ENCODE measurements at regions not wholly inside any gene's neighbourhood (a gene's known extent, or its start where the extent isn't known, plus 50 kb on each side); places are given as distances from the start of the nearest gene placed in this dataset.

DNA sequence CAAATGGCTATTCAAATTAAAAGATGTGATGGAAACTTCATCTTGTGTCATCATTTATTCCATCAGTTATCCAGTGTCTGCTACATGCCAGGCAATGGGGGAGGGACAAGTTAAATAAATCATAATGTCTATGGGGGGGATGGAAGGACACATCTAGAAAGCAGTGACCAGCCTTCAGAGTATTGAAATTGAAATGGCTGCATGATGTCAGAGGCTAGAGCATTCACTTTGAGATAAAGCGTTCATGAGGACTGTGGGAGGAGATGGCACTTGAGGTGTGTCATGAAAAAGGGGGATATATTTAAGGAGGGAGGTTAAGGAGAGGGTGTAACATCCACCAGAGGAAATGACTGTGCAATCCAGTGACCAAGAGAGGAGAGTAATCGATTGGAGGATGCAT is 50.6 kb downstream of the SLIT2 start:
- DNase-seq, result no peak

DNA sequence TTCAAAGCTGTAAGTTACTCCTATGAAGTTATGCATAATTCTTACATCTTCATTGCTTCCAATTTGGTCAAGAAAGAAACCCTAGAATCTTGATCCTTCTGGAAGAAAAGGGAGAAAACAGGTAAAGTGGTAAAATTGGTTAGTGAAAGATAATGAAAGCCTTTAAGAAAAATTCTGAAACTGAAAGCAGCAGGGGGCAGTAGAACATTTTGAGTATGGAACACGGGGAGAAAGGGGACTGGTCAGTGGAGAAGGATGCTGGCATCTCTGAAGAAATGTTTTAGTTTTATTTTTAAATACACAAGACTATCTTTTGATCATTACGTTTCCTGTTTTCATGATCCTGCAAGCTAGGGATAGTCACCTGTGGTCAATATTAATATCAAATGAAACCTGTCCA is 54.3 kb downstream of the SLIT2 start:
- DNase-seq, result no peak

DNA sequence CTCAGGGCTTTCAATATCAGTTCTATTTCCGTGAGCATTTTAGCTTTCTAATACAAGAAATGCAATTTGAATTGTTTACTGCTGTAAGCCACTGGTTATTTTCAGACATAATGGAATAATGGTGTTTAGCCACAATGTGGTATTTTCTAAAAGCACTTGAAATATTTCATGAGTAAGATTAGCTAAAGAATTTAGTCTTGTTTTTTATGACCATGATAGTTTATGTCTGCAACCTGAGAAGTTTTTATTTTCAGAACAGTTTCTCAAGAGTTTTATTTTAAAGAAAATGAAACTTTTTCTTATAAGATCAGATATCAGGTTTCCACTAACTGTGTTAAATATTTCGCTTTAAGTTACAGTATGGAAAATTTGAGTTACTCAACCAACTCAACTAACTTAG is 60.2 kb downstream of the SLIT2 start:
- no peak for DNase-seq

DNA sequence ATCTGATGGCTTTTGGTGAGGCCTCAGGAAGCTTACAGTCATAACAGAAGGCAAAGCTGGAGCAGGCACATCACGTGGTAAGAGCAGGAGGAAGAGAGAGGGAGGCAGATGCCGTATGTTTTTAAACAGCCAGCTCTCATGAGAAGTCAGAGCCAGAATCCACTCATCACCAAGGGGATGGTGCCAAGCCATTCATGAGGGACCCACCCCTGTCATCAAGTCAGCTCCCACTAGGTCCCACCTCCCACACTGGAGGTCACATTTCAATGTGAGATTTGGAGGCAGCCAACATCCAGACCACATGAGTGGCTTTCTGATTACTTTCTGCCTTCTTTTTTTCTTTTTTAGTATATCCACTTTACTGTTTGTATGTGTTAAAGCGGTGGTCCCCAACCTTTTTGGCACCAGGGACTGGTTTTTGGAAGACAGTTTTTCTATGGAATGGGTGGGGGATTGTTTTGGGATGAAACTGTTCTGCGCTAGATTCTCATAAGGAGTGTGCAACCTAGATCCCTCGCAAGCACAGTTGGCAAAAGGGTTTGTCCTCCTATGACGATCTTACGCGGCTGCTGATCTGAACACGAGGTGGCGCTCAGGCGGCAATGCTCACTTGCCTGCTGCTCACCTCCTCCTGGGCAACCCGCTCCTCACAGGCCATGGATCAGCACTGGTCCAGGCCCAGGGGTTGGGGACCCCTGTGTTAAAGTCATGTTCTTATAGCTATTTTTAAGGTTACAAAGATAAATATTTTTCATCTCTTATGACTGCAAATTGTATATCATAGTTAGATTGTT is 61.7 kb downstream of the SLIT2 start:
- peak; percentile 4 for DNase-seq

DNA sequence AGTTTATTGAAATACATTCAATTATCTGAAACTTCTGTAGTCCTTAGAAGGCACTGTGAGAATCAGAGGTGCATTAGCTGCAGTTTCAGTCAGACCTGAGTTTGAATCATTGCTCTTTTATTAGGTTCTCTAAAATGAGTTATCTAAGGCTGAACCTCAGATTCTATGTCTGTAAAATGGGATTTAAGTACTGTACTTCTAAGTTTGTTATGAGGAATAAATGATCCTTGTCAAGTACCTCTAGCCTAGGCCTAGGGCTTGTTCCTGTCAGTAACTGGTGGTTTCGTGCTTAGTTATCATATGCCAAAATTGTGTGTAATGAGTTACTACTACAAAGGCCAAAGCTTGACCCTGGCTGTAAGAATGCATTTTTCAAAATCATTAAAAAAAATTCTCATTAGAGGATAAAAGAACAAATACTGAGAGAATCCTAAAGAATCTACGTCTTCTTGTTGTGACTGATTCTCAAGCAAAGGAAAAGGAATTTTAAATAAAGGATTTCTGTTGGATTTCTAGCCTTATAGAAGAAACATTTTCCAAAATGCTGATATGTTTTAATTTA is 65.8 kb downstream of the SLIT2 start:
- no peak for DNase-seq

DNA sequence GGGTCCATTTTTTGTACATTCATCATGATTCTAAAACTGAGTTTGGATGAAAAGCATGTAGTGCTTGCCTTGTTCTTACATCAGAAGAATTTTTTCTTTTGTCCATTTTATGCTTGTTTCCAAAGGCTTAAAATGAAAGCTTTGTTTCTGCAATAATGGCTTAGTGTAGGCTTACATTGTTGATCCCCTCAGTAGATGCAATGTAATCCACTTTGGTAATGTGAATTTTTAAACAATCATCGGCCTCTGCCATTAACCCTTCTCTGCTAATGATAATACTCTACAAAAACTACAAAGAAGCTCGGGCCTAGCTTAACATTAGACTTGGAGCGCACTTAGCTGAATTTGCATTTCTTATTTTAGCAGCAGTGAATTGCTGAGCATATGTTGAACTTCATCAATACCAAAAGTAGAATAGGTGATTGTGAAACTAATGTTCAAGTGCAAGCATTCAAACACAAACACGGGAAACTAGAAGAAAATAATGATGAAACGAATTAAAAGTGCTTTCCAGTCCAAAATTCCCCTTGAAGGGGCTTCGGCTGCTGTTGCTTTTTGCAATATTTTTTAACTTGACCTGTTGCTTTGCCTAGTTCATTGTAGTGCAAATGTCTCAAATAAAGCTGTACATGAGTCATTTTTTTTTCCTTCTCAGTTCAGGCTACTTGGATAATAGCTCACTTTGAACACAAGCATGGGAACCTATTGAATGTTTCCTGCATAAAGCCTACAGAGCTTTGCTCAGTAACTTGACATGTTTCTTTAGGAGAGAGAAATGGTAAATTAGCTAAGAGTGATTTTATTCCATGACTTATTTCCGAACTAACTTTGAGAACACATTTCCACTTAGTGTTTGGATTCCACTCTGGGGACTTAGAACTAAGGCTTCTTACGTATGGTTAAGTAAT is 66.5 kb downstream of the SLIT2 start:
- no peak for DNase-seq

DNA sequence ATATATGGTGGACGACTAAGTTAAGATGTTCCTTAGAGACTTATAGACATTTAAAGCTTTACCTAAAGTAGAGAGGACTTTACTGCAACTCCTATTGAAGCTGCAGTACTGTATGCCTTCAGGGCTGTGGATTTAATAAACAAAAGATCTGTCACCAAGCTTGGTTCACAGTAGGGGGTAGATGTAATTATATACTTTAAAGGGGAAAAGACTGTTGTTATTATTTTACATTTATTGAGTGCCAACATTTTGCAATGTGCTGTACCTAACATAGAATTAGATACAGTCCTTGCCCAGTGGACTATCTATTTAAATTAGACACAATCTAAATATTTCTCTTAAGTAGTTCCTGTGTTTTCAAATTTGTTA is 67.2 kb downstream of the SLIT2 start:
- DNase-seq, result no peak

DNA sequence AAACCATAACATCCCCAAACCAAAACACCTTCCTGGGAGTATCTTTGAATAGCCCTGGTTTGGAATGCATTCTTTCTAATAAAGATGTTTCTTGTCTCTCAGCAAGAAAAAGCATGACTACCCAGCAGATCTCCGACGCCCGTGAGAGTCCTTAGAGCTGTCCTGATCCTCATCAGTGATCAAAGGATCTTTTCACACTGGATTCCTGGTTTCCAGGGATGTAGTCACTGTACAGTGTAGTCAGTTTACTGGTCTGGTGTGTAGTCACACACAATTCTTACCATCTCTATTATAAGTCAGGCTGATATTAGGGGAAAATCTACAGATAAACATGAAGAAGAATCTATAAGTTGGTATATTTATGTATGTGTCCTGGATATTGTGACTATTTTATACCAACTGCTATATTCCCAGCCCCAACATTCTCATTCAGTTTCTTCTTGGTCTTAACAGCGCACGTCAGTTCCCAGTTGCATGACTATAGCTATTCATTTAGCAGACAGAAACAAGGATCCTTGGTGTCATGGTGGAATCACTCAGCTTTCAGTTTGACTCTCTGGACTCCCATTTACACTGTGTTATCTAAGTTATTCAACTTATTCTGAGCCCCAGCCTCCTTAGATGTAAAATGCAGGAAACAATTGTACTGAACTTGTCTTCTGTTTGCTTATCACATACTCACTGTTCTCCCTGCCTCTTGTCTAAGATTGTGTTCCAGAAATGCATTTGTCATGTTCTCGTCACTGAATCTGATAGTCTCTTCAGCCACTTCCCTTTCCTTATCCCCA is 68.3 kb downstream of the SLIT2 start:
- DNase-seq, result no peak

DNA sequence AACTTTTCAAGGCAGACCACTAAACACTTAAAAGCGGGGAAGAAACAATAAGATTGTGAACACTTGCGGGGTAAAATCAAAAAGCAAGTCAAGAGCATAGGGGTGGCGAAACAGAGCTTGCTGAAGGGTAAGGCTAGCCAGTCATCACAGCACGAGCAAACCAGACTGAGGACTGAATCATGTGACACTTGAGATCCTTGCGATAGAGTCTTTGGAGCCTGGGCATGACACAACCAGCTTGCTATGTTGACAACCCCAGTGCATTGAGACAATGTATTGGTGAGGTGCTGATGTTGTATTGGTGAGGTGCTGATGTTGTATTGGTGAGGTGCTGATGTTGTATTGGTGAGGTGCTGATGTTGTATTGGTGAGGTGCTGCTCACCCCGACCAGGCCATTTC is 72.3 kb downstream of the SLIT2 start:
- no peak for DNase-seq

DNA sequence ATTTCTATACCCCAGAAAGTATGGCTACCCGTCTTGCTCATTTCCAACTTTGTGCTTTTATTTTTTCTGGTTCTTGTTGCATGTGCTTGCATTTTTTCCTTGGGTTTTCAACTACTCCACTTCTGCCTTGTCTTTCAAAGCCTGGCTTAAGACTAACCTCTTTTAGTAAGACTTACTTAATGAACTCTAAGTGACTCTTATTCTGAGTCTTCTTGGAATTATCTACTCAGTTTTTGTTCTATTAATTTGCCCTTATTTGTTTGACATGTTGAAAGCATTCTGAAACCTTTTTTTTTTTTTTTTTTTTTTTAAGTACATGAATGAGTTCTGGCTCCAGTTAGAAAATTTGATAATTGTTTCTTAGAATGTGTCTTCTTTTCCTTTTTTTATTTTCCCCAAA is 74.8 kb downstream of the SLIT2 start:
- DNase-seq, result no peak

DNA sequence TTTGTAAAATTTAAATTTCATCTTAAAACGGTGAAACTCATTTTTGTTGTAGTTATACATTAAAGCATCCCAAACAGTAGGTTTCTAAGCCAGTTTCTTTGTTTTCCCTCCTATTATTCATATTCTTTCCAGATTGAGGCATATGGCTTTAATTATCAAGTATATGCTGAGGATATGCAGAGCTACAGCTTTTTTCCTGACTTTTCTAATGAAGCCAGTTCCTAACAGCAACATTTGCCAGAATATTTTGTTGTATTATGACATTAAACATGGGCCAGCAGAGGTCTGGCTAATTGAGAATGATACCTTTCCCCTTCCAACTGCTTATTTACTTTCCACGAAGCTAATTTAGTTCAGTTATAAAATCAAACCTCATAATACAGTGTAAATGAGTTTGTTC is 75.3 kb downstream of the SLIT2 start:
- DNase-seq, result no peak

DNA sequence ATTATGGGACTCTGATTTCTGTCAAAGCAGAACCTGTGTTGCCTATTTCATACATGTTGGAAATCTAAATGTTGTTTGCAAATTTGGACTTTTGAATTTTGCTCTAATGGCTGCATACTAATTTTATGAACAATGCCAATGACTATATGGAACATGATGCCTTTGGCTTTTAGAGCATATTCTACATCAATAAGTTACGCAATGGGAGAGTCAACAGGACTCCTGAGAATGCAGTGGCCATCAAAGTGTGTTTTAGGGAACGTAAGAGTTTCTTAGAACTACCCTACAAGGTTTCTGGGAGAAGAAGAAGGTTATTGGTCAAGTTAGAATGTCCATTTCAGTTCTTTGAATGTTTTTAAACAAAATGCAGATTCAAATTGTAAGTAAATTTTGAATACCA is 76.1 kb downstream of the SLIT2 start:
- no peak for DNase-seq

DNA sequence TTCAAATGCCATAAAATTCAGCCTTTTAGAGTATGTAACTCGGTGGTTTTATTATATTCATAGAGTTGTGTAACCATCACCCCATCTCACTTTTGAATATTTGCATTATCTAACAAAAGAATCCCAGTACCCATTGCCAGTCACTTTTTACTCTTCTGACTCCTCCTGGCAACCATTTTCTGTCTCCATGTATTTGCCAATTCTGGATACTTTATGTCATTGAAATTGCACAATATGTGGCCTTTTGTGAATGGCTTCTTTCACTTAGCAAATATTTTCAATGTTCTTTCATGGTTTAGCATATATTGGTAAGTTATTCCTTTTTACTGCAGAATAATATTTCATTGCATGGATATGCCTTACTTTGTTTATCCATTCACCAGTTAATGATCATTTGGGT is 79.9 kb downstream of the SLIT2 start:
- no peak for DNase-seq

DNA sequence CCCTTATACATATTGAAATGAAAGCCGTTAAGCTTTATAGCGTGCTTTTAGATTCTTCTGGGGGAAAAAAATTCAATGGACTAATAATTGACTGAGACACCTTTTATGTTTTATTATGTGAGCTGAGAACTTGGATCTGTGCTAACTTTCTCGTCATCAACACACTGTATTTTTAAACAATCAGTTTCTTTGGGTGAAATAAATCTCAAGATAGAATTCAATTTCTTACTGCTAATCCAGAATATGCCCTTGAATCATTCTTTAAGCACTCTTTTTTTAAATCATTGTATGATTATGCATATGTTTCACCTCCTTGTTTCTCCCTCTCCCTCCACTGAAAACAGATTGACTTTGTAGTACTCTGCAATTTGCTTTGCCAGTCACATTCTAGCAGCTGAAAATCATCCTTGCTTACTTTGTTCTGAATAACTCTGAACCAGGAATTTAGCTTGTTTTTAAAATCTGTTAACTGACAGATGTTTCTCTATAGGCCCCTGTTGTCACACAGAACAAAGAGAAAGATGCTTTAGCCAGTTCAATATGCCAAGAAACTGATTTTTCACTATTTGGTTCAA is 81.5 kb downstream of the SLIT2 start:
- no peak for DNase-seq

DNA sequence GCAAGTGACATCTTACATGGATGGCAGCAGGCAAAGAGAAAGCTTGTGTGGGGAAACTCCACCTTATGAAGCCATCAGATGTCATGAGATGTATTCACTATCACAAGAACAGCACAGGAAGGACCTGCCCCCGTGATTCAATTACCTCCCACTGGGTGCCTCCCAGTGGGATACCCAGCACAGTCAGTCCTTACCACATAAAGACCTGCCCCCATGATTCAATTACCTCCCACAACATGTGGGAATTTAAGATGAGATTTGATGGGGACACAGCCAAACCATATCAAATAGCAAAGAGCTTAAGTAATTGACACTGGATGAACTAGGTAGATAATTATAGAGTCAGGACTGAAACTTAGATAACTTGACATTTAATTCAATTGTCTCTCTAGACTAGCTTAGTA is 85.6 kb downstream of the SLIT2 start:
- no peak for DNase-seq

DNA sequence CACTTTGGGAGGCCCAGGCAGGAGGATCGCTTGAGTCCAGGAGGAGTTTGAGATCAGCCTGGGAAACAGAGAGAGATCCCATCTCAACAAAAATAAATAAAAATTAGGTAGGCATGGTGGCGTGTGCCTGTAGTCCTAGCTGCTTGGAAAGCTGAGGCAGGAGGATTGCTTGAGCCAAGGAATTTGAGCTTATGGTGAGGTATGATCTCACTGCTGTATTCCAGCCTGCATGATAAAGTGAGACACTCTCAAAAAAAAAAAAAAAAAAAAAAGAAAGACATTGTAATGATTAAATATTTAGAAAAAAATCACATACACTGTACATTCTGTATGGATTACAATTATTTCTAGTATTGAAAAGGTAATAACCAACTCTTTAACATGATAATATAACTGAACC is 87.1 kb downstream of the SLIT2 start:
- DNase-seq, result no peak

DNA sequence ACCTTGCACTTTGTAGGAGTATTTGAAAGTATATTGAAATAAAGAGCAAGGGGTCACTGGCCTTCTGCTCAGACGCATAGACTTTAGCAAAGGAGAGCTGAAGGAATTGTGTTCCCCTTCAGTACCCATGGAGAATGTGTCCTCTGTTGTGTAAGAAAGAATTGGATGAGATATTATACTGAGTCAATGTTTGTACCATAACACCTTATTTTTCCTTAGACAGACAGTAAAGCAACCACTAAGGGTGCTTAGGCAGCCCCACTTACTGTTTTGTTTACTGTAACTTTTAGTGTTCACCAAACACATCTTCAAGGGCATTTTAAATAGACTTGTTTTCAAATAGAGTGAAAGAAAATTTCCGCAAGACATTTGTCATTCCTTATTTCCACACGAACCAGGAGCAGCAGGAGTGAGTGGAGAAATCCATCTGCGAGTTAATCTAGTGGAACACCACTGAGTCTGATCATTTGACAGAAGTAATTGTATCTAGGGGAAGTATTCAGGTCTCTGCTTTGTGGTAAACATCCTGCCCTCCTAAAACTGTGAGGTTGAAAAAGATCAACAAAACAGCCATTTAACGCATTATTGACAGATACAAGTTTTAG is 89.5 kb downstream of the SLIT2 start:
- DNase-seq, result no peak

DNA sequence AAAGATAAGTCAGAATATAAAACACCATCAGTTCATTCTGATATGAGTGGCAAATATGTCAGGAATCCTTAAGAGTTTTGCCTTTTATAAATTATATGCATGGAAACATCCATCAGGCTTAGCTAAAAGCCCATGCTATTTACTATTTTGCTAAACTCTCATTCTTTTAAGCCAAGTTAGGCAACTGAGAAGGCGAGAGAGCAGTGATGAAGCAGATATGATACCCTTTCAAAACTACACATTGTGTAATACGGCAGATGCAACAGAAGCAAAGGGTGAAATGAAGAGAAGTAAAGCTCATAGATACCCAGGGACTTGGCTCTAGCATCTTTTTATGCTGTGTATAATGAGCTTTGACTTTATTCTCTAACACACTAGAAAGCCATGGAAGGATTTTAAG is 95.8 kb downstream of the SLIT2 start:
- no peak for DNase-seq

DNA sequence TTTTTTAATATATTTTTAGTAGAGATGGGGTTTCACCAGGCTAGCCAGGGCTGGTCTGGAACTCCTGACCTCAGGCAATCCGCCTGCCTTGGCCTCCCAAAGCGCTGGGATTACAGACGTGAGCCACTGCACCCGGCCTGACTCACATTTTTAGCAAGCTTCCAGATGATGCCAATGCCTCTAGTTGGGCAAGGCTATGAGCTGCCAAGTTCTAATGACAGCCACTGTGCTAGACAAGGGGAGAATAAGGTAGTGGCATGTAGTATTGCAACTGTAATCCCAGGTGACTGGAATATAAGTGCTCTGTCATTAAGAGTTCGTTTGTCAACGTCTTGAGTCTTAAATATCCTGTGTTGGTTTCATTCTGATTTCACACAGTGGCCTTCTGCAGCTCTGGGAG is 96.7 kb downstream of the SLIT2 start:
- no peak for DNase-seq

DNA sequence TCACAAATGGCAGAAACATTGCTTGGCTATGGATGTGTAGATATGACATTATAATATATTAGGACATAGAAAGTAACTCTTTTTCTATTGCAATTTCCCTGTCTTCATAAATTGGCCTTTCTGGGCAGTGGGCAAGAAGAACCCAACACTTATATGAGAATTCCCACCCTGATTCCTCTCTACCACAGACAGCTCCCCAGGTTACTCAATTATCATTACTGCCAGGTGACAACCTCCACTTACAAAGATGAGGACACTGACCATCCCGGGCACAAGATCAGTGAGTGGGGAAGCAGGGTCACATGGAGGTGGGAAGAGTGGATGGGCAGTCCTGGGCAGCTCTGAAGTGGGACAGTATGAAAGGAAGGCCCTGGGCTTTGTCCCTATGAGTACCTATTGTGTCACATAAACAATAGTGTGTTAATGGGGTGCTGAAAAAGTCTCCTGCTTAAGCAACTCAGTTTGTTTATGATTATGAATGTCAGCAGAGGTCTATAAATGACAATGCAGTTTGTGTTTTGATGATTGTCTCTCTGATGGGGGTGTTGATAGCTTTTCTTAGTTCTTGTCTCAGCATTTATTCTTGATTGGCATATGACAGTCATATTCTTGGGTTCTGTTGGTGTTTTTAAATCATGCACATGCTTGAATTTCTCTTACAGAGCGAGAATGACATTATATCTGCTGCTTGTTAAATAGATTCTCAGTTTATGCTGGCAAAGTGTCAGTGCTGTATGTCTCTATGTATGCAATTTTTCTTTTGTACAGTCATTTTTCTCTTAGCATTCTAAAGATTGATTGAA is 99.9 kb downstream of the SLIT2 start:
- no peak for DNase-seq

DNA sequence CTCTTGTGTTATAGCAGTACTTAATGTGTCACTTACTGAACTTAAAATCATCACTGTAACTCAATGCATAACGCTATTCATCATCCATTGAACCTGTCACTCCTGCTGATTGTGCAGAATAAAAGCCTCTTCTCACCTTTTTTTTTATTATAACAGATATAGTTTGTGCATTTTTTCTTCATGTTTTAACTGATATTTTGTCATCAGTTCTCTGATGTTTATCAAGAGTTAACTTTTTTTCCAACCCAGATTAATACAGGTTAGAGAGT is 100.4 kb downstream of the SLIT2 start:
- no peak for DNase-seq

DNA sequence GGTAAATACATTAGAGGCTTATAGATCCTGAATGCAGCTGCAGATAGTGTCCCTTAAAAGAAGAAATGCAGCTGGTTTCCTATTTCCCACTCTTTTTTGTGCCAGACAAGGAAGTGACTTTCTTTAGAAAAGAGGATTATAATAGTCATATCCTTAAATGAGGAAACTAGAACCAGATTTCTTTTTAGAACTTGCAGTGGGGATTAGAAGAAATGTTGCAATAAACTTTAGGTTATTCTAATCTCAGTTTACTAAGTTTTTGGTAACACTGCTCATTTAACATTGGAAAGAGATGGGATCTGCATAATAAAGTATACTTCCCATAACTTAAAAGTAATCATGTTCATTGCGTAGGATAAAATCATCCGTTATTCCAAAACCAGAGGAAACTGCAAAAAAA is 101.9 kb downstream of the SLIT2 start:
- DNase-seq, result no peak

Data from dermis blood vessel endothelial cell (primary cell).